Progenitor cell of endocrine pancreas (in vitro differentiated cells): ENCODE measurements at regions not wholly inside any gene's neighbourhood (a gene's known extent, or its start where the extent isn't known, plus 50 kb on each side); places are given as distances from the start of the nearest gene placed in this dataset.

Source experiments
- DNase-seq: peaks from one replicate; pipeline ENCODE4 v3.0.0; 2021; ENCODE audit warnings: low spot score; ENCODE audit not compliant: unreplicated experiment
- H3K27ac Mint-ChIP-seq: 2 replicates; pipeline ENCODE4 v1.8.0; 2021; ENCODE audit warnings: mild to moderate bottlenecking, moderate library complexity, mixed read lengths
- H3K27me3 Mint-ChIP-seq: 2 replicates; pipeline ENCODE4 v1.8.0; 2021; ENCODE audit warnings: mixed read lengths
- H3K36me3 Mint-ChIP-seq: 2 replicates; pipeline ENCODE4 v1.8.0; 2022; ENCODE audit warnings: mixed read lengths; ENCODE audit not compliant: insufficient read depth
- H3K4me1 Mint-ChIP-seq: 2 replicates; pipeline ENCODE4 v1.8.0; 2021; ENCODE audit warnings: low read depth, mixed read lengths
- H3K4me3 Mint-ChIP-seq: 2 replicates; pipeline ENCODE4 v1.8.0; 2021; ENCODE audit warnings: low read depth, mild to moderate bottlenecking, moderate library complexity, mixed read lengths
- H3K9me3 Mint-ChIP-seq: 2 replicates; pipeline ENCODE4 v1.8.0; 2021; ENCODE audit warnings: low read depth, mixed read lengths
- CTCF ChIP-seq: fragments of 200-600 bp; sonication (generic); IDR thresholded peaks from one replicate; pipeline ENCODE4 v1.5.0; 2021; ENCODE audit warnings: antibody characterized with exemption, mild to moderate bottlenecking; ENCODE audit not compliant: unreplicated experiment

- Mint-ChIP-seq H3K9me3 (no peaks in the 10 kb centered on the region), H3K4me1 (no peaks in the 10 kb centered on the region), H3K36me3 (no peaks in the 10 kb centered on the region)
Measured at GRCh38 chr3:7957024-7957423, 544.6 kb upstream of the LMCD1 start.

GRCh38 chr3:7959094-7959493 is 542.5 kb upstream of the LMCD1 start:
- Mint-ChIP-seq H3K9me3 (no peaks in the 10 kb centered on the region), H3K4me3 (no peak overlapping the region), H3K4me1 (no peaks in the 10 kb centered on the region), H3K27ac (no peak overlapping the region), H3K36me3 (no peaks in the 10 kb centered on the region), H3K27me3 (no peaks in the 10 kb centered on the region)
- no peak for DNase-seq
- TF ChIP-seq CTCF, result no peak

More at GRCh38 chr3:7957024-7957423, 544.6 kb upstream of the LMCD1 start:
- no peak overlapping the region for H3K4me3 Mint-ChIP-seq
- no peaks in the 10 kb centered on the region for H3K27me3 Mint-ChIP-seq
- no peak overlapping the region for H3K27ac Mint-ChIP-seq
- no peak for TF ChIP-seq CTCF
- DNase-seq, result no peak

DNA sequence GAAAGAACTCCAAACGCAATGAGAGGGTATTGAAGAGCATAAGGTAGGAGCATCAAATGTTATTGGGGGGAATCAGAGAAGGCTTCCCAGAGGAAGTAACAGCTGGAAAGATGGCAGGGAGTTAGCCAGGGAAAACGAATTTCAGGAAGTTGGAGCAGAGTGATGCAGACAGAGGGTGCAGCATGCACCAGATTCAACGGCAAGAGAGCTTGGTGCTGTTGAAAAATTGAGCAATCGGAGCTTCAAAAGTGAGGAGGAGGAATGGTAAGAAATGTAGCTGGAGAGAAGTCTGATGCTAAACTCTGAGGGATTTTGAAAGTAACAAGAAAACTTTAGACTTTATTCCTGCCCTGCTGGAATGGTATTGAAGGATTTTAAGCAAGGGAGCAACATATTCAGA is 541.0 kb upstream of the LMCD1 start:
- Mint-ChIP-seq H3K27ac (no peak overlapping the region), H3K9me3 (no peaks in the 10 kb centered on the region), H3K27me3 (no peaks in the 10 kb centered on the region), H3K4me3 (no peak overlapping the region), H3K36me3 (no peaks in the 10 kb centered on the region), H3K4me1 (no peaks in the 10 kb centered on the region)
- no peak for TF ChIP-seq CTCF
- DNase-seq, result no peak

DNA sequence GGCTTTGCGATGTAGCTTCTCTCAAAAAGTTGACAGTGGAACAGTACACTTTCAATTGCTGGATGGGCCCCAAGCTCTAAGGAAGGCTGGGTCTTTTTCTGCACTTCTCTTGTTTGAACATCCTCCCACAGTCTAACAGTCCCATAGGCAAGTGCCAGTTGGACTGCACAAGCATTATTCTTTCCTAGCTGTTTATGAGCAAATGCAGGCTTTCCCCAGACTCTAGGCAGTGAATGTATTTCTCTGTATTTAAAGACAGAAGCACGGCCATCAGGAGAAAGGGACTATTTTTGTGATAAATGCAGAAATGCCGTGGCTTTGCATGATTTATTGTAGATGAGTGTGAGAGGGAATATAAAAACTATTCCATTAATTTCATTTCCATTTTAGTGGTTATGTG is 539.3 kb upstream of the LMCD1 start:
- Mint-ChIP-seq H3K27me3 (no peaks in the 10 kb centered on the region), H3K27ac (no peak overlapping the region), H3K4me1 (no peaks in the 10 kb centered on the region), H3K36me3 (no peaks in the 10 kb centered on the region), H3K9me3 (no peaks in the 10 kb centered on the region), H3K4me3 (no peak overlapping the region)
- no peak for DNase-seq
- TF ChIP-seq CTCF, result no peak

DNA sequence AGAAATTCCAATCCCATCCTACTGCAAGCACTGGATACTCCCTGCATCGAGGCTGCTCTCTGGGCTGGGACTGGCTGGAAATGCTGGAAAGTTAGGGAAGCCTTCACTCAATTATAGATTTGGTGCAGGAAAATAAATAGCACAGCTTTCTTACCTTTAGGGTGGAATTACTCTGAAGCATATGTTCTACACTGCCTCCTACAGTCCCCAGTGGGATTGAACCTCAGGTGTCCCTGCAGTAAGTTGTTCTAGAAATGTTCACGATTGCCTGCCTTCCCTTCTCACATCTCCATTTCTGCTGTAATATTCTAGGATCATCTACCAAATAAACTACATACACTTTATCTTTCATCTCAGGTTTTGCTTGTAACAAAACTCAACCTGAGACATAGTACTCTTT is 536.7 kb upstream of the LMCD1 start:
- no peak for DNase-seq

More for the DNA sequence above, 536.7 kb upstream of the LMCD1 start:
- Mint-ChIP-seq H3K9me3 (no peaks in the 10 kb centered on the region), H3K4me3 (no peak overlapping the region), H3K4me1 (no peaks in the 10 kb centered on the region), H3K36me3 (no peaks in the 10 kb centered on the region), H3K27me3 (no peaks in the 10 kb centered on the region), H3K27ac (no peak overlapping the region)
- peak; percentile 18 for TF ChIP-seq CTCF
